Lower lobe of right lung (tissue), 2 donors: ENCODE measurements at regions not wholly inside any gene's neighbourhood (a gene's known extent, or its start where the extent isn't known, plus 50 kb on each side); places are given as distances from the start of the nearest gene placed in this dataset.

Experiments used
- ATAC-seq, 2 donors: fragments of 200-7000 bp; cut with Tn5 transposase; one replicate each; pipeline ENCODE4 v1.9.1; 2020 to 2022; ENCODE audit warnings: mild to moderate bottlenecking in 2 of 2, moderate library complexity in 2 of 2
- DNase-seq: peaks from one replicate; pipeline ENCODE4 v3.0.0-alpha.2; 2020
- H3K27ac ChIP-seq: fragments of 200-600 bp; one replicate; pipeline ENCODE4 v1.8.0; 2022
- H3K27me3 ChIP-seq: fragments of 200-600 bp; one replicate; pipeline ENCODE4 v1.8.0; 2022; ENCODE audit warnings: low read depth
- H3K36me3 ChIP-seq: fragments of 200-600 bp; one replicate; pipeline ENCODE4 v1.8.0; 2022; ENCODE audit warnings: mild to moderate bottlenecking
- H3K4me1 ChIP-seq: fragments of 200-600 bp; one replicate; pipeline ENCODE4 v1.8.0; 2022
- H3K4me3 ChIP-seq: fragments of 200-600 bp; one replicate; pipeline ENCODE4 v1.8.0; 2022; ENCODE audit warnings: mild to moderate bottlenecking
- H3K9me3 ChIP-seq: fragments of 200-600 bp; one replicate; pipeline ENCODE4 v1.8.0; 2022
- CTCF ChIP-seq: fragments of 200-600 bp; IDR thresholded peaks from one replicate; pipeline ENCODE4 v1.8.0; 2022; ENCODE audit warnings: antibody characterized with exemption, mild to moderate bottlenecking
- intact Hi-C: fragments of 100-400 bp; cut with DNase I; formaldehyde crosslinking; loops from one replicate; pipeline ENCODE4 v1.11.0; 2022
- donor health status: DM: no; HTN: yes; CAD: no; lungs with severe emphysema.

DNA sequence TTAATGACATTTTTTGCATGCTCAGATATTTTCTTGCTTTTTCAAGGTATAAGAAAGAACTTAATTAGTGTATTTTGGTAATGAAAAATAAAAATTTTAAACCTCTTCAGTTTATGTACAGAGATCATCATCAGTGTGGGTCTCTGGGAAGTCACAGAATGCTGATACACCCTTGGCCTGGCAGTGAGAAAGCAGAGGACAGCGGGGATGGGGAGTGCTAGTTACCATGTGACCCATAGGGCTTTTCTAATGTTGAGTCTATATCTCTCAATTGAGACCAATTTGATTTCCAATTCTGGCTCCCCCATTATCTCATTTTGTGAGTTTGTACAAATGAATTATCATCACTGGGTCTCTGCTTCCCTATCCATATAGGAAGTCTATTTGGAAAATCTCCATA is 305.7 kb downstream of the CYRIA start:
- no peak for TF ChIP-seq CTCF

GRCh38 chr2:16357188-16357587 is 308.4 kb downstream of the CYRIA start:
- H3K27me3 ChIP-seq: no peaks in the 10 kb centered on the region
- intact Hi-C loops: no loop called here
- DNase-seq (no peak), ATAC-seq (no peak)
- no peak for TF ChIP-seq CTCF
- H3K36me3 ChIP-seq: no peaks in the 10 kb centered on the region
- no peak overlapping the region for H3K4me3 ChIP-seq
- H3K9me3 ChIP-seq: peaks cover 11% of the 10 kb centered on the region
- no peaks in the 10 kb centered on the region for H3K4me1 ChIP-seq
- no peak overlapping the region for H3K27ac ChIP-seq

More for the DNA sequence above, 305.7 kb downstream of the CYRIA start:
- Histone ChIP-seq H3K4me3 (no peak overlapping the region), H3K9me3 (peaks cover 11% of the 10 kb centered on the region), H3K4me1 (no peaks in the 10 kb centered on the region), H3K36me3 (no peaks in the 10 kb centered on the region), H3K27me3 (no peaks in the 10 kb centered on the region), H3K27ac (no peak overlapping the region)
- intact Hi-C loops: no loop called here
- ATAC-seq: no peak
- DNase-seq: no peak

DNA sequence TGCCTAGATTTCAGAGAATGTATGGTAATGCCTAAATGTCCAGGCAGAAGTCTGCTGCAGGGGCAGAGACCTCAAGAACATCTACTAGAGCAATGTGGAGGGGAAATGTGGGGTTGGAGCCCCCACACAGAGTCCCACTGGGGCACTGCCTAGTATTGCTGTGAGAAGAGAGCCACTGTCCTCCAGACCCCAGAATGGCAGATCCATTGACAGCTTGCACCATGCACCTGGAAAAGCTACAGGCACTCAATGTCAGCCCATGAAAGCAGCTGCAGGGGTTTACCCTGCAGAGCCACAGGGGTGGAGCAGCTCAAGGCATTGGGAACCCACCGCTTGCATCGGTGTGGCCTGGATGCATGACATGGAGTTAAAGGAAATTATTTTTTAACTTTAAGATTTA is 314.1 kb downstream of the CYRIA start:
- TF ChIP-seq CTCF: no peak
- Histone ChIP-seq H3K4me1 (no peaks in the 10 kb centered on the region), H3K9me3 (peaks cover 7% of the 10 kb centered on the region), H3K36me3 (no peaks in the 10 kb centered on the region), H3K27me3 (no peaks in the 10 kb centered on the region), H3K4me3 (no peak overlapping the region), H3K27ac (no peak overlapping the region)
- ATAC-seq (no peak), DNase-seq (no peak)
- intact Hi-C loops: no loop called here

DNA sequence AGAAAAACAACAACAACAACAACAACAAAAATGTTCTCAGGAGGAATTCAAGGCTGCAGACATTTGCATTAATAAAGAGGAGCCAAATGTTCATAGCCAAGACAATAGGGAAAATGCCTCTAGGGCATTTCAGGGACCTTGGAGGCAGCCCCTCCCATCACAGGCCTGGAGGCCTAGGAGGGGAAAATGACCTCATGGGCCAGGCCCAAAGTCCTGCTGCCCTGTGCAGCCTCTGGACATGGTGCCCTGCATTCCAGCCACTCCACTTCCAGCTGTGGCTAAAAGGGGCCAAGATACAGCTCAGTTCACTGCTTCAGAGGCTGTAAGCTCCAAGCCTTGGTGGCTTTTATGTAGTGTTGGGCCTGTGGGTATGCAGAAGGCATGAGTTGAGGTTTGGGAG is 314.5 kb downstream of the CYRIA start:
- no peaks in the 10 kb centered on the region for H3K36me3 ChIP-seq
- DNase-seq (no peak), ATAC-seq (no peak)
- H3K4me3 ChIP-seq: no peak overlapping the region
- H3K27me3 ChIP-seq: no peaks in the 10 kb centered on the region
- peaks cover 7% of the 10 kb centered on the region for H3K9me3 ChIP-seq
- TF ChIP-seq CTCF: no peak
- H3K4me1 ChIP-seq: no peaks in the 10 kb centered on the region
- intact Hi-C loops: no loop called here
- no peak overlapping the region for H3K27ac ChIP-seq

DNA sequence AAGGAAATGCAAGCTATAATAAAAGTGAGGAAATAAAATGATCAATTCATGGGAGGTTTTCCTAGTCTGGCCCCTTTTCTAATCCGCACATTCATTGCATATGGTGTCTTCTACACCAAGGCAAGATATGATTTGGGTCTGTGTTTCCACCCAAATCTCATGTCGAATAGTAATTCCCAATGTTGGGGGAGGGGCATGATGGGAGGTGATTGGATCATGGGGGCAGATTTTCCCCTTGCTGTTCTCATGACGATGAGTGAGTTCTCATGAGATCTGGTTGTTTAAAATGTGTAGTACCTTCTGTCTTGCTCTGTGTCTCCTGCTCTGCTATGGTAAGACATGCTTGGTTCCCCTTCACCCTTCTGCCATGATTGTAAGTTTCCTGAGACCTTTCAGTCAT is 315.4 kb downstream of the CYRIA start:
- no peak for TF ChIP-seq CTCF
- peaks cover 7% of the 10 kb centered on the region for H3K9me3 ChIP-seq
- H3K27me3 ChIP-seq: no peaks in the 10 kb centered on the region
- no peak overlapping the region for H3K27ac ChIP-seq
- ATAC-seq (no peak), DNase-seq (no peak)
- H3K4me3 ChIP-seq: no peak overlapping the region
- intact Hi-C loops: no loop called here
- H3K36me3 ChIP-seq: no peaks in the 10 kb centered on the region
- H3K4me1 ChIP-seq: no peaks in the 10 kb centered on the region

- no peaks in the 10 kb centered on the region for H3K36me3 ChIP-seq
- no peak for TF ChIP-seq CTCF
- no peak for DNase-seq
- H3K4me1 ChIP-seq: no peaks in the 10 kb centered on the region
- no peak for ATAC-seq
- H3K4me3 ChIP-seq: no peak overlapping the region
- peaks cover 7% of the 10 kb centered on the region for H3K9me3 ChIP-seq
- no peaks in the 10 kb centered on the region for H3K27me3 ChIP-seq
- intact Hi-C loops: no loop called here
- no peak overlapping the region for H3K27ac ChIP-seq
Measured at GRCh38 chr2:16349811-16350210, 315.8 kb downstream of the CYRIA start.
